Right renal pelvis (tissue), 4 donors: ENCODE measurements at regions not wholly inside any gene's neighbourhood (a gene's known extent, or its start where the extent isn't known, plus 50 kb on each side); places are given as distances from the start of the nearest gene placed in this dataset.

Experiments
- DNase-seq, 4 donors: peaks; one replicate each; pipeline ENCODE4 v3.0.0-alpha.2; 2013; ENCODE audit warnings: low read depth in 4 of 4, low spot score in 3 of 4, missing footprints in 1 of 4

DNA sequence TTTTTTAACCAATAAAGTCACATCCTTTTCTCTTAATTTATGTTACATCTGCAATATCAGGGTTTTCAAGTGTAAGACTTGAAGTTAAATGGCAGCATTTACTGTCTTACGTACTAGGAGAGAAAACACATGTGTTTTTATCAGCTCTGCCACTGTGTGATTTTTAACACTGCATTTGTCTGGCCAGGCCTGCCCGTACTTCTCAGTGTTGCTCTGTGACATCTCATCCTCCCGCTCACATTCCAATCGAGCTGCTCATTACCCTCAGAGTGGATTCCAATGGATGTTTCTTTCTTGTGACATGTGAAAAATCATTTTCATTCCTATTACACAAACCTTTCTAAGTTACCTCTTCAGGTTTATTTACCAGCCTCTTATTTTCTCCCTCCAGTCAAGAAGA is 420.3 kb downstream of the FAT4 start:
- no peak for DNase-seq

DNA sequence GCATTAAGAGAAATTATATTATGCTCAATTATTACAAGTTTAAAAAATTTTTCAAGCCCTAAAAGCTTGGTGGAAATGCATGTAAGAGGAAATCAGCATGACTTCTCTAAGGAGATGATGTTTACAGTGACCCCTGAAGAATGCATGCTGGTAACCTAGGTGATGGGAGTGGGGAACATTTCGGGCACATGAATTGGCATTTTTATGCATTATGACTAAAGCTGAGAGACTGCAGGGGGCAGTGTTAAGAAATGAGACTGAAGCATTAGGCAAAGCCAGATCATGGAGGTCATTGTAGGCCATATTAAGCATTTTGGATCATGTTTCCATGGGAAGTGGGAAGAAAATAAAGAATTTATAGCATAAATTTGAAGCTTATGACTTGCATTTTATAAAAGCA is 421.3 kb downstream of the FAT4 start:
- no peak for DNase-seq

DNA sequence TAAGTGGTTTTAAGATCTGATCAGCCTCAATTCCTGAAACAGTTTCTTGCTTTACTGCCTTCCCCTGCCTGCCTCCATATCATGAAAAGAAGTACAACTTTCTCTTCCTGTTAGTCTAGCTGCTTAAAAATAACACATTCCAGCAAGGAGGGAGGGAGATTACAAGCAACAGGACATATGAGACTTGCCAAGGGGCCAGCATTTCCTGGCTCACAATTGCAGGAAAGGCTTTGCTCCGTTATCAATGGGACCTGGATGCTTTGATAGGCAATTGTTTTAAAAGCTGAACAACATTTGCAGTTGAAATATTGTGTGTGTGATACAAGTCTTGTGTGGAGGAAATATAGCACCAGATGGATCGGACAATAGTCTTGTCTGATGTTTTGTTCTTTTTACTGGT is 425.0 kb downstream of the FAT4 start:
- no peak for DNase-seq

- DNase-seq: no peak
Measured at GRCh38 chr4:125741825-125742452, 427.2 kb downstream of the FAT4 start.

GRCh38 chr4:125744891-125745364 is 430.2 kb downstream of the FAT4 start:
- no peak for DNase-seq

DNA sequence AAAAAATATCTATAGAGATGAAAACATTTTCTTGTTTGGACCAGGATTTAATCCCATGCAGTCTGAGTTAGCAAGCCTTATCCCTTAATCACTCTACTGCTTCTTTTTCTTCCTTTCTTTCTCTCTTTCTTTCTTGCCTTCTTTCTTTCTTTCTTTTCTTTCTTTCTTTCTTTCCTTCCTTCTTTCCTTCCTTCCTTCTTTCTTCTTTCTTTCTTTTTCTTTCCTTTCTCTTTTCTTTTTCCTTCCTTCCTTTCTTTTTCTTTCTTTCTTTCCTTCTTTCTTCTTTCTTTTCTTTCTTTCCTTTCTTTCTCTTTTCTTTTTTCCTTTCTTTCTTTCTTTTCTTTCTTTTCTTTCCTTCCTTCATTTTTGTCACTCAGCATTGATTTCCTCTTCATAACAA is 434.6 kb downstream of the FAT4 start:
- no peak for DNase-seq

DNA sequence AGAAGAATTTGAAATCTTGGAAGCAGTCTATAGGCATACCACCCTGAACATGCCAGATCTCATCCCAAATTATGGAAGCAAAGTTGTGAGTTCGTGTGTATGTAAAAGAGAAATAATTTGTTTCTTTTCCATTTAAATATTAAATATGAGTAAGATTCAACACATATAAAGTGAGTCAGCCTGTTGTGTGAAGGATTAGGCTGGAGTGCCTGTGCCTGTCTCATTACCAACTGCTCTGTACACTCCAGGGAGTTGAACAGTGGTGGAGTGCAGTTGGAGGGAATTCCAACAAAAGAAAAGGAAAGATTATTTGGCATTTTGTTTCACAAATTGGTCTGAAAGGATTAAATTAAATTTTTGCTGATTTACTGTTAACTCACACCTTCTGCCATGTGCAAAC is 435.6 kb downstream of the FAT4 start:
- no peak for DNase-seq

GRCh38 chr4:125750828-125751466 is 436.2 kb downstream of the FAT4 start:
- no peak for DNase-seq

- no peak for DNase-seq
Measured at GRCh38 chr4:125758438-125758837, 443.7 kb downstream of the FAT4 start.

GRCh38 chr4:125760201-125760819 is 445.6 kb downstream of the FAT4 start:
- DNase-seq: no peak

DNA sequence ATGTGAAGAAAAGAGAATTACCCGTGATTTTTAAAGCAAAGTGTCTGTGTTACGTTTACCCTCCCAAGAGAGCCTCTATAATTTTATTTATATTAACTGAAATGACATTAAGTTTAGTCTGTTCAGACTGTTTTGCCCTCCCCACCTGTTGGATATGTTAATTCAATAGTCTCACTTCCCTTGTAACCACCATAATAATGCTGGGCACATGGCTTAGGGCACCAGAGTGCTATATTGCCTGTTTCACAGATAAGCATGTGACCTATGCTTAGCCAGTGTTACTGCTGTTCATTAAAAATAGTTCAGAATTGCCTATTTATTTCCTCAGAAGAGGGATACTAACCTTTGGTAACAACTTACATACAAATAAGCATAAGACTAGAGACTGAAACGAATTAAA is 446.2 kb downstream of the FAT4 start:
- DNase-seq: no peak

GRCh38 chr4:125762537-125762936 is 447.8 kb downstream of the FAT4 start:
- no peak for DNase-seq

DNA sequence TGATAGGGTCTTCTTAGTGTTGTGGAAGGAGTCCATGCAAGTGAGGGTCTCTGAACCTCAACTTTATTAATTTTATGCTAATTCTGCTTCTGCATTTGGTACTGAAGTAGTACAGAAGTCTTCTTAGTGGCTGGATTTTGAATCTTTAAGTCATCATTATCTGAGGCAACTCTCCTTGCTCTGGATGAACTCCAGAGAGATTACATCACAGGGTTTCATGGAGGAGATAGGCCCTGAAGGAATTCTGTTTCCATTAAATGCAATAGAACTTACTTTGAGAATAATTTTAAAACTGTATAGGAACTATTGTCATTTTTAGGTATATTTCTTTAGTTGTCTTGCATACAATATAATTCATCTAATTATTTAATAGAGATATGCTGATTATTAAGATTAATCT is 451.2 kb downstream of the FAT4 start:
- no peak for DNase-seq

- DNase-seq: no peak
Measured at GRCh38 chr4:125770814-125771398, 456.2 kb downstream of the FAT4 start.

DNA sequence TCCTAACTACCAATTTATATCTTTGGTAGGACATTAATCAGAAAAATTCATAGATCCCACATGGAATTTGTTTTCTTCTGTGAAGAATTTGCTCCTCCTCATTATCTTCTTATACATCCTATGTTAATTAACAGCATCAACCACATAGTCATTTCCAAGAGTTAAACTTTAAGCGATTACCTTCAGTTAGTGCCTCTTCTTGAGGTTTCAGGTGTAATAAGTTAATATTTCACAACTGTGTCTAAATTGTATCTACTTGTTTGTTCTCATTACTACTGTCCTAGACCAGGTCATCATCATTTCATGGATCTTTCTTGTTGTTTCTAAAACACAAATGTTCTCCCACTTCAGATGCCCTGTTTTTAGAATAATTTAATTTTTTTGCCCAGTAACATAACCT is 457.9 kb downstream of the FAT4 start:
- no peak for DNase-seq

- no peak for DNase-seq
Measured at GRCh38 chr4:125773502-125773901, 458.7 kb downstream of the FAT4 start.

- no peak for DNase-seq
Measured at GRCh38 chr4:125773931-125774330, 459.2 kb downstream of the FAT4 start.

DNA sequence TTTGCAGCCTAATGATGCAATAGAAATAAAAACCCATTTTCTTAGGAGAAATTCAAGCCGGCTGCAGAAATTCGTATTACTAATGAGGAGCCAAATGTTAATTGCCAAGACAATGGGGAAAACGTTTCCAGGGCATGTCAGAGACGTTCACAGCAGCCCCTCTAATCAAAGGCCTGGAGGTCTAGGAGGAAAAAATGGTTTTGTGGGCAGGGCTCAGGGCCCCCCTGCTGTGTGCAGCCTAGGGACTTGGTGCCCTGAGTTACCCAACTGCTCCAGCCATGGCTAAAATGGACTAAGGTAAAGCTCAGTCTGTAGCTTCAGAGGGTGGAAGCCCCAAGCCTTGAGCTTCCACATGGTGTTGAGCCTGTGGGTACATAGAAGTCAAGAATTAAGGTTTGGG is 461.4 kb downstream of the FAT4 start:
- DNase-seq: no peak

DNA sequence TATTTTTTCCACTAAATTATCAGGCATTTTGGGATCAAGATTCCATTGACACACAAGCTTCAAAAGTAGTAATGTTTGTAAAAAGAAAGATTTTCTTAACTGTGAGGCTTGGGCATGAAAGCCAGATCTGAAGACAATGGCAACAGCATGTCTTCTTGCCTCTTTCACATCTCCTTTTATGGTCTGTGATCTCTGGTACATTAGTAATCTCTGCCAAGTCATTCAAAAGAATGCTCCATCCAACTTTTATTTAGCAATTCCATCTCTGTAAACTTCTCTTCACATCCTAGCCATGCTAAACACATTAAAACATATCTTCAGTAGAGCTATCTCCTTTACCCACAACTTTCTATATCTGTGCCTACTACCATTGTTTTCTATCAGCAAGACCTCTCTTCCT is 465.4 kb downstream of the FAT4 start:
- DNase-seq: no peak

DNA sequence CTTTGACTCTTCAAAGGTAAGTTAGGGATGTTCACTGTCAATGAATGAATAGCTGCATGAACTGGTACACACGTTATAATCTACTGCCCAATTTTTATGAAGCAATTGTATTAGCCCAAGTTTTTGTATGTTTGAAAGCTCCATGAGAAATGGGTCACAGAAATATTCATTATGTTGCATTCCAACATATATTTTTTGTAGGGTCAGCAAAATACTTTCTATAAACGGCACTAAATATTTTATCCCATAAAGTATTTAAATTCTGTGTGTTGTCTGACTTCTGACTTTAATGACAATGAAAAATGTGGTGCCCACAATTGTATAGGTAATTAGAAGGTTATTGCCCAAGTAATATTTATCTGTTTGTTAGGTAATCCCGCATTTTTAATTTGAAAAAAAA is 466.0 kb downstream of the FAT4 start:
- DNase-seq: no peak

GRCh38 chr4:125781651-125782050 is 466.9 kb downstream of the FAT4 start:
- DNase-seq: no peak

- no peak for DNase-seq
Measured at GRCh38 chr4:125784741-125785140, 470.0 kb downstream of the FAT4 start.
